HAP-1 (cell line): ENCODE measurements at regions not wholly inside any gene's neighbourhood (a gene's known extent, or its start where the extent isn't known, plus 50 kb on each side); places are given as distances from the start of the nearest gene placed in this dataset.
A peak's percentile ranks its signal among the peaks of the same experiment; 100 is the strongest.

Experiments
- DNase-seq, 2 experiments: peaks; one replicate each; pipeline ENCODE4 v3.0.0-alpha.2; 2016 to 2020; ENCODE audit warnings: low spot score in 2 of 2
- H3K27me3 ChIP-seq: fragments of 250-450 bp; sonication (Bioruptor Pico); 2 replicates; pipeline ENCODE4 v1.5.1; 2020; ENCODE audit warnings: low read depth, mild to moderate bottlenecking, moderate library complexity
- H3K36me3 ChIP-seq: fragments of 250-450 bp; sonication (Bioruptor Pico); replicated peaks from 2 replicates; pipeline ENCODE4 v1.5.1; 2020; ENCODE audit warnings: mild to moderate bottlenecking
- H3K4me1 ChIP-seq: fragments of 250-450 bp; sonication (Bioruptor Pico); 2 replicates; pipeline ENCODE4 v1.5.1; 2020; ENCODE audit warnings: mild to moderate bottlenecking
- H3K4me3 ChIP-seq: fragments of 250-450 bp; sonication (Bioruptor Pico); 2 replicates; pipeline ENCODE4 v1.5.1; 2020; ENCODE audit warnings: mild to moderate bottlenecking, moderate library complexity
- H3K9me3 ChIP-seq: fragments of 250-450 bp; sonication (Bioruptor Pico); 2 replicates; pipeline ENCODE4 v1.5.1; 2020; ENCODE audit warnings: mild to moderate bottlenecking, moderate library complexity
- in situ Hi-C: fragments of 300-500 bp; cut with MboI; formaldehyde crosslinking; loops from 3 replicates; pipeline ENCODE4 v1.14.3; 2020; ENCODE audit warnings: low sequenced_read_pairs, inconsistent platforms, mixed read lengths

GRCh38 chr12:107967170-107967569 is 161.9 kb upstream of the WSCD2 start:
- no peaks in the 10 kb centered on the region for H3K4me1 ChIP-seq
- no peaks in the 10 kb centered on the region for H3K9me3 ChIP-seq
- no peaks in the 10 kb centered on the region for H3K27me3 ChIP-seq
- in situ Hi-C loops = no loop called here
- no peak overlapping the region for H3K4me3 ChIP-seq
- H3K36me3 ChIP-seq = no peaks in the 10 kb centered on the region
- DNase-seq = no peak

- in situ Hi-C loops = no loop called here
- H3K9me3 ChIP-seq = no peaks in the 10 kb centered on the region
- H3K27me3 ChIP-seq = no peaks in the 10 kb centered on the region
- DNase-seq = no peak
- H3K4me1 ChIP-seq = no peaks in the 10 kb centered on the region
- no peaks in the 10 kb centered on the region for H3K36me3 ChIP-seq
- H3K4me3 ChIP-seq = no peak overlapping the region
Observed at GRCh38 chr12:107973950-107974349, 155.1 kb upstream of the WSCD2 start.

- H3K4me1 ChIP-seq = no peaks in the 10 kb centered on the region
- in situ Hi-C loops = no loop called here
- H3K4me3 ChIP-seq = no peak overlapping the region
- peaks cover 4% of the 10 kb centered on the region; the same call in 1 of the 2 replicates for H3K27me3 ChIP-seq
- H3K9me3 ChIP-seq = no peaks in the 10 kb centered on the region
- no peak for DNase-seq
- no peaks in the 10 kb centered on the region for H3K36me3 ChIP-seq
Observed at GRCh38 chr12:107976331-107976730, 152.8 kb upstream of the WSCD2 start.

GRCh38 chr12:107978201-107978600 is 150.9 kb upstream of the WSCD2 start:
- in situ Hi-C loops = no loop called here

GRCh38 chr12:107978641-107979040 is 150.4 kb upstream of the WSCD2 start:
- no peak for DNase-seq
- in situ Hi-C loops = no loop called here
- H3K27me3 ChIP-seq = peaks cover 4% of the 10 kb centered on the region; the same call in 1 of the 2 replicates

More at GRCh38 chr12:107978201-107978600, 150.9 kb upstream of the WSCD2 start:
- H3K27me3 ChIP-seq = peaks cover 4% of the 10 kb centered on the region; the same call in 1 of the 2 replicates
- no peaks in the 10 kb centered on the region for H3K4me1 ChIP-seq
- no peak overlapping the region for H3K4me3 ChIP-seq
- H3K36me3 ChIP-seq = no peaks in the 10 kb centered on the region
- DNase-seq = no peak
- H3K9me3 ChIP-seq = no peaks in the 10 kb centered on the region

GRCh38 chr12:107983756-107984472 is 145.2 kb upstream of the WSCD2 start:
- DNase-seq = no peak
- Histone ChIP-seq H3K9me3 (no peaks in the 10 kb centered on the region), H3K4me1 (no peaks in the 10 kb centered on the region), H3K27me3 (peaks cover 4% of the 10 kb centered on the region; the same call in 1 of the 2 replicates), H3K4me3 (no peak overlapping the region), H3K36me3 (no peaks in the 10 kb centered on the region)
- in situ Hi-C loops = no loop called here

More at GRCh38 chr12:107978641-107979040, 150.4 kb upstream of the WSCD2 start:
- Histone ChIP-seq H3K4me3 (no peak overlapping the region), H3K9me3 (no peaks in the 10 kb centered on the region), H3K4me1 (no peaks in the 10 kb centered on the region), H3K36me3 (no peaks in the 10 kb centered on the region)

- no peaks in the 10 kb centered on the region for H3K27me3 ChIP-seq
- no peaks in the 10 kb centered on the region for H3K36me3 ChIP-seq
- no peaks in the 10 kb centered on the region for H3K9me3 ChIP-seq
- H3K4me3 ChIP-seq = no peak overlapping the region
- no peak for DNase-seq
- in situ Hi-C loops = no loop called here
- H3K4me1 ChIP-seq = no peaks in the 10 kb centered on the region
Observed at GRCh38 chr12:107984973-107985372, 144.1 kb upstream of the WSCD2 start.

- Histone ChIP-seq H3K4me3 (no peak overlapping the region), H3K36me3 (no peaks in the 10 kb centered on the region), H3K9me3 (no peaks in the 10 kb centered on the region), H3K27me3 (no peaks in the 10 kb centered on the region), H3K4me1 (no peaks in the 10 kb centered on the region)
- in situ Hi-C loops = no loop called here
- DNase-seq = no peak
Observed at GRCh38 chr12:107986183-107986582, 142.9 kb upstream of the WSCD2 start.

GRCh38 chr12:107990325-107990724 is 138.8 kb upstream of the WSCD2 start:
- in situ Hi-C loops = no loop called here
- peak; percentile 5 to 44 for DNase-seq
- Histone ChIP-seq H3K9me3 (no peaks in the 10 kb centered on the region), H3K4me1 (no peaks in the 10 kb centered on the region), H3K27me3 (no peaks in the 10 kb centered on the region), H3K4me3 (no peak overlapping the region), H3K36me3 (no peaks in the 10 kb centered on the region)

GRCh38 chr12:107992029-107992428 is 137.1 kb upstream of the WSCD2 start:
- Histone ChIP-seq H3K36me3 (no peaks in the 10 kb centered on the region), H3K9me3 (no peaks in the 10 kb centered on the region), H3K27me3 (no peaks in the 10 kb centered on the region), H3K4me1 (no peaks in the 10 kb centered on the region), H3K4me3 (no peak overlapping the region)
- no peak for DNase-seq
- in situ Hi-C loops = no loop called here

GRCh38 chr12:107992870-107993451 is 136.1 kb upstream of the WSCD2 start:
- no peaks in the 10 kb centered on the region for H3K9me3 ChIP-seq
- peak; percentile 49 to 52 for DNase-seq
- H3K27me3 ChIP-seq = no peaks in the 10 kb centered on the region
- H3K36me3 ChIP-seq = no peaks in the 10 kb centered on the region
- H3K4me3 ChIP-seq = no peak overlapping the region
- in situ Hi-C loops = no loop called here
- no peaks in the 10 kb centered on the region for H3K4me1 ChIP-seq

- DNase-seq = no peak
- H3K4me1 ChIP-seq = no peaks in the 10 kb centered on the region
- in situ Hi-C loops = no loop called here
- H3K4me3 ChIP-seq = no peak overlapping the region
- H3K9me3 ChIP-seq = no peaks in the 10 kb centered on the region
- H3K27me3 ChIP-seq = no peaks in the 10 kb centered on the region
- no peaks in the 10 kb centered on the region for H3K36me3 ChIP-seq
Observed at GRCh38 chr12:107998863-107999262, 130.2 kb upstream of the WSCD2 start.

- in situ Hi-C loops = no loop called here
- DNase-seq = no peak
- Histone ChIP-seq H3K4me3 (no peak overlapping the region), H3K27me3 (no peaks in the 10 kb centered on the region), H3K4me1 (no peaks in the 10 kb centered on the region), H3K9me3 (no peaks in the 10 kb centered on the region), H3K36me3 (no peaks in the 10 kb centered on the region)
Observed at GRCh38 chr12:108000111-108000510, 129.0 kb upstream of the WSCD2 start.

GRCh38 chr12:108004319-108004718 is 124.8 kb upstream of the WSCD2 start:
- Histone ChIP-seq H3K4me1 (no peaks in the 10 kb centered on the region), H3K9me3 (no peaks in the 10 kb centered on the region), H3K4me3 (no peak overlapping the region), H3K36me3 (no peaks in the 10 kb centered on the region), H3K27me3 (no peaks in the 10 kb centered on the region)
- DNase-seq = no peak
- in situ Hi-C loops = no loop called here
